Kidney (tissue), 13 donors: ENCODE measurements at regions not wholly inside any gene's neighbourhood (a gene's known extent, or its start where the extent isn't known, plus 50 kb on each side); places are given as distances from the start of the nearest gene placed in this dataset.

Experiments used
- DNase-seq, 5 donors: peaks; one replicate each; pipeline ENCODE4 v3.0.0-alpha.2; 2013 to 2020
- FAIRE-seq: peaks from 2 replicates; lab custom pipeline; 2012; peaks lifted over from hg19 to GRCh38; lab: Jason Lieb, UNC
- H3K27ac ChIP-seq, 2 donors: one replicate each; pipeline ENCODE4 v1.7.0; 2013; ENCODE audit warnings: low read depth in 2 of 2, low read length in 2 of 2, inconsistent platforms in 1 of 2
- H3K27me3 ChIP-seq: one replicate; pipeline ENCODE4 v1.7.1; 2013; ENCODE audit warnings: low read length, inconsistent platforms; ENCODE audit not compliant: control insufficient read depth, insufficient read depth
- H3K36me3 ChIP-seq, 3 donors: one replicate each; pipeline versions ENCODE4 v1.7.0 to v1.7.1; 2013; ENCODE audit warnings: low read length in 3 of 3, control low read depth in 1 of 3, inconsistent platforms in 1 of 3; ENCODE audit not compliant: insufficient read depth in 3 of 3, control insufficient read depth in 2 of 3
- H3K4me1 ChIP-seq, 3 donors: one replicate each; pipeline versions ENCODE4 v1.7.0 to v1.7.1; 2013; ENCODE audit warnings: low read length in 3 of 3, inconsistent platforms in 1 of 3, low read depth in 1 of 3; ENCODE audit not compliant: control insufficient read depth in 2 of 3, insufficient read depth in 2 of 3
- H3K4me3 ChIP-seq, 3 donors: one replicate each; pipeline versions ENCODE4 v1.7.0 to v1.8.1; 2013; ENCODE audit warnings: low read length in 3 of 3, control low read depth in 1 of 3, inconsistent platforms in 1 of 3
- H3K9ac ChIP-seq, 3 donors: one replicate each; pipeline versions ENCODE4 v1.7.0 to v1.7.1; 2013; ENCODE audit warnings: low read length in 3 of 3, control low read depth in 1 of 3, inconsistent platforms in 1 of 3
- H3K9me3 ChIP-seq, 3 donors: one replicate each; pipeline versions ENCODE4 v1.7.0 to v1.7.1; 2013; ENCODE audit warnings: low read length in 3 of 3, control low read depth in 1 of 3, inconsistent platforms in 1 of 3; ENCODE audit not compliant: control insufficient read depth in 2 of 3, insufficient read depth in 1 of 3
- CTCF ChIP-seq: IDR thresholded peaks from 3 replicates; pipeline ENCODE4 v1.5.1; 2012; ENCODE audit warnings: mild to moderate bottlenecking, moderate library complexity, borderline replicate concordance; ENCODE audit not compliant: insufficient read depth; ENCODE audit errors: extremely low read depth
- intact Hi-C: fragments of 100-400 bp; cut with DNase I; formaldehyde crosslinking; loops from one replicate; pipeline ENCODE4 v1.11.1; 2022
- donor health status: control.
- donor health status: control.
- donor health status: control.
- donor health status: control.
- donor health status: control.
- donor health status: DM: yes; HTN: yes; CAD: no.
- donor health status: Normal renal cell carcinoma (clear cell type).

- H3K9ac ChIP-seq: no peak overlapping the region
- peaks cover 0 to 8% (median 0%) of the 10 kb centered on the region in 3 donors for H3K4me1 ChIP-seq
- DNase-seq (peak in 4 of 5 donors; percentile 54 to 92 (median 78)), FAIRE-seq (no peak)
- H3K36me3 ChIP-seq: no peaks in the 10 kb centered on the region
- no peaks in the 10 kb centered on the region for H3K9me3 ChIP-seq
- H3K27ac ChIP-seq: no peak overlapping the region
- peak overlapping the region in 2 of 3 donors; percentile 23 to 35 for H3K4me3 ChIP-seq
- no peaks in the 10 kb centered on the region for H3K27me3 ChIP-seq
- intact Hi-C loops: loop anchor here (10.0 kb wide), 1 partner anchor 220 kb away; no protein-coding TSS in a partner anchor
- TF ChIP-seq CTCF: peak; percentile 66
Observed at GRCh38 chr1:117754061-117754969, 148.5 kb downstream of the TENT5C start.

- no peak overlapping the region for H3K27ac ChIP-seq
- FAIRE-seq (no peak), DNase-seq (no peak)
- no peak overlapping the region for H3K9ac ChIP-seq
- H3K4me1 ChIP-seq: peaks cover 0 to 8% (median 0%) of the 10 kb centered on the region in 3 donors
- no peak for TF ChIP-seq CTCF
- no peaks in the 10 kb centered on the region for H3K27me3 ChIP-seq
- H3K4me3 ChIP-seq: no peak overlapping the region
- no peaks in the 10 kb centered on the region for H3K9me3 ChIP-seq
- H3K36me3 ChIP-seq: no peaks in the 10 kb centered on the region
- intact Hi-C loops: loop anchor here (10.0 kb wide), 1 partner anchor 223 kb away; no protein-coding TSS in a partner anchor
Observed at GRCh38 chr1:117757668-117758067, 151.8 kb downstream of the TENT5C start.

GRCh38 chr1:117758444-117759316 is 152.8 kb downstream of the TENT5C start:
- peak; percentile 87 for TF ChIP-seq CTCF
- Histone ChIP-seq H3K36me3 (no peaks in the 10 kb centered on the region), H3K9ac (no peak overlapping the region), H3K4me3 (peak overlapping the region; percentile 26 to 61 (median 54)), H3K27ac (no peak overlapping the region), H3K27me3 (no peaks in the 10 kb centered on the region), H3K4me1 (peaks cover 0 to 8% (median 0%) of the 10 kb centered on the region in 3 donors), H3K9me3 (no peaks in the 10 kb centered on the region)
- FAIRE-seq: no peak
- intact Hi-C loops: loop anchor here (10.0 kb wide), 1 partner anchor 224 kb away; no protein-coding TSS in a partner anchor
- DNase-seq: peak; percentile 80 to 93 (median 88)
